ENCODE measurements at regions not wholly inside any gene's neighbourhood (a gene's known extent, or its start where the extent isn't known, plus 50 kb on each side); places are given as distances from the start of the nearest gene placed in this dataset.

- DNase-seq (ENCODE audit: low read depth) = no peak
- no peak for TF ChIP-seq CTCF (IDR thresholded peaks at IDR 0.05; ENCODE audit: insufficient read depth, low read depth, low read length, missing control alignments)
- H3K4me3 ChIP-seq (ENCODE audit: low read length) = no peak overlapping the region
Observed at GRCh38 chr1:29808141-29808995, 572.0 kb downstream of the PTPRU start.

DNA sequence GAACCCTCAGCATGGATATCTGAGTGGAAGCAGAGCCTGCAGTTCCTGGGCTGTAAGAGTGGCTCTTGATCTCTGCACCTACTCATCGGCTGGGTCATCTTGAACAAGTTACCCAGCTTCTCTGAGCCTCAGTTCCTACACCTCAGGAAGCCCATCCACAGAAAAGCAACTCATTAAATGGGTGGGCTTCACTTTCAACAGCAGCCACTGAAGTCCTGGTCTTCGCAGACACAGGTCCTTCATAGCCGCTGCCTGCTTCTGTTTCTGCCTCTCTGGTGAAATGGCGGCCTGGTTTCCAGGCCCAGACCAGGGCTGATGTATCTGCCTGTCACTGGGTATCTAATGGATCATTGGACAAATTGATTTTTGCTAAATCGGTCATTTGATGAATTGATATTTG lies 571.4 kb downstream of the PTPRU start:
- no peak overlapping the region for H3K4me3 ChIP-seq (ENCODE audit: low read length)
- DNase-seq (ENCODE audit: low read depth) = no peak
- no peak for TF ChIP-seq CTCF (IDR thresholded peaks at IDR 0.05; ENCODE audit: insufficient read depth, low read depth, low read length, missing control alignments)

DNA sequence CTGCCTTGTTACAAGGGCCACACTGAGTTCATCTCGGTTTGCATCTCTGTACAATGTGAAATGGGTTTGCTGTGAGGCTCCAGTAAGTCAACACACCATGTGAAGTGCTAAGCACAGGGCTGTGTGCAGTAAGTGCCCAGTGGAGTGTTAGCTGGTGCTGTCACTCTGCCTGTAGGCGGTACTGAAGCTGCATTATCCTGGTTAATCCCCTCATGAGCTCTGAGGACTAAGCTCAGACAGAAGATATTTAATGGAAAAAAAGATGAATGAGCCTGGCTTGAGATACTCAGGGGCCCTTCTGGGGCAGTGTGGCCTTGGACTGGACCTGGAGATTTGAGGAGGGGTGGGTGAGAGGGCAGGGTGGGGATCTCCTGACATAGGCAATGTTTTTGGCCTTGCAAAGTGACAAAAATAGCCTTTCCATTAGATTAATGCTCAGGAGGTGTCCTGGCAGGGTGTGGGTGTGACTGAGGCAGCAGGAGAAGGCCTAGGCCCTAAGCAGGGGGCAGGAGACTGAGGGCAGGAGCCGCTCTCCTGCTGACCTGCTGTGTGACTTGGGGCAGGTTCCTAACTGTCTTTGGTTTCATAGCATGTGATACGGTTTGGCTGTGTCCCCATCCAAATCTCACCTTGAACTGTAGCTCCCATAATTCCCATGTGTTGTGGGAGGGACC lies 570.5 kb downstream of the PTPRU start:
- no peak for DNase-seq (ENCODE audit: low read depth)
- no peak for TF ChIP-seq CTCF (IDR thresholded peaks at IDR 0.05; ENCODE audit: insufficient read depth, low read depth, low read length, missing control alignments)
- H3K4me3 ChIP-seq (ENCODE audit: low read length) = no peak overlapping the region

DNA sequence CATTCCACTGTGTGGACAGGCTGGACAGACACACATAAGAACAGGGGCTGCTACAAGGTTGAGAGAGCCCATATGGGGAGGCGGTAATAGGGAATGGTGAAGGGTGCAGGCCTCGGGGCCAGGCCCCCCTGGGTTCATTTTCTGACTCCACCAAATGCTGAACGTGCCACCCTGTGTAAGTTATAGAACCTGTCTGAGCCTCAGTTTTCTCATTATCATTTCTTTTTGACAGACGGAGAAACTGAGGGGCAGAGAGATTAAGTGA lies 569.5 kb downstream of the PTPRU start:
- DNase-seq (ENCODE audit: low read depth) = no peak
- TF ChIP-seq CTCF (IDR thresholded peaks at IDR 0.05; ENCODE audit: insufficient read depth, low read depth, low read length, missing control alignments) = no peak
- H3K4me3 ChIP-seq (ENCODE audit: low read length) = no peak overlapping the region

- no peak overlapping the region for H3K4me3 ChIP-seq (ENCODE audit: low read length)
- no peak for DNase-seq (ENCODE audit: low read depth)
- TF ChIP-seq CTCF (IDR thresholded peaks at IDR 0.05; ENCODE audit: insufficient read depth, low read depth, low read length, missing control alignments) = no peak
Observed at GRCh38 chr1:29805122-29805895, 569.0 kb downstream of the PTPRU start.

DNA sequence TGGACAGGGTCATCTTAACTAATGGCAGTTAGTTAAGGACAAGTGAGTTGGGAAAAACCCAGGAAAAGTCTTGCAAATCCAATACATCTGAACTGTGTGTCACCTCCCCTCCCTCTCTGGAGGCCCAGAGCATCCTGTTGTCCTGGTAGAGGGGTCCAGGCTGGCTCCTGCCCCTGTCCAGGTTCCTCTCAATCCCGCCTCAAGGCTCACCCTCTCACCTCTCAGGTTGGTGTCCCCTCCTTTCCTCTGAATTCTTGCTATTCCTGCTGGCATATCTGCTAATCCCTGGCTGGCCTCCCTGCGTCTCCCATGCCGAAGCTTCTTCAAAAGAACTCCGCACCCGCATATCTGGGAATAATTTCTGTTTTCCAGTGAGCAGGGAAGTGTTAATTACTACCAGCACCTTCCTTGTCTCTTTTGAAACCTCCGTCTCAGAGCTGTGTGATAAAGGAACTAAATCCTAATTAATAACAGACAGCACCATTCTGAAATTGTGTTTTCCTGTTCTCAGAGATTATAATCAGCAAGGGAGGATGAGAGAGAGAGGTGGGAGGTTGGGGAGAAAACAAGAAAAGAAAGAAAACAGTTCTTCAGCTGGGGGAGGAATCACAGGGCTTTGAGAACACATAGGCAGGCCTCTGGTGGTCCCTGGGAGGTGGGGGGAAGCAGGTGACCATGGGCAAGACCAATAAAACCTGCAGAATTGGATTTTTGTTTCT lies 568.0 kb downstream of the PTPRU start:
- no peak for TF ChIP-seq CTCF (IDR thresholded peaks at IDR 0.05; ENCODE audit: insufficient read depth, low read depth, low read length, missing control alignments)
- no peak overlapping the region for H3K4me3 ChIP-seq (ENCODE audit: low read length)
- DNase-seq (ENCODE audit: low read depth) = no peak

All from epithelial cell of esophagus (primary cell).